ENCODE measurements at regions not wholly inside any gene's neighbourhood (a gene's known extent, or its start where the extent isn't known, plus 50 kb on each side); places are given as distances from the start of the nearest gene placed in this dataset.
A peak's percentile ranks its signal among the peaks of the same experiment; 100 is the strongest.

DNA sequence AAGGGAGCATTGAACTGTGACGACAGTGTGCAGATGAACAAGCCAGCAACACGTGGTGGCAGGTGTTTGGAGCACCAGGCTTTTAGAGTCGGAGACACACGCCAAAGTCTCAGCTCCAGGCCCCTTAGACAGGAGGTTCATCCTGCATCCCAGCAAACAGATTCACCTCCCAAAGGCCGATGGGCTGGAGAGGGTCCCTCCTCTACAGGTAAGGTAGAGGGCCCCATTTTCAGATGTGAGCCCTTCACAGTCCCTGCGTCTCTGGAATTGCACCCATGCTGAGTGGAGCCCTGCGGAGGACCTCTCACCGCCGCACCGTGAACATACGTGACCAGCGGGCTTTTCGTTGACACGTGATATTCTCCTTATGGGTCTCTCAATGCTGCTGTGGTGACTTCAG, 109.0 kb upstream of the B3GAT1 start:
- no peaks in the 10 kb centered on the region for H3K9me3 ChIP-seq
- no peak for DNase-seq
- no peaks in the 10 kb centered on the region for H3K4me1 ChIP-seq
- intact Hi-C loops (cut with DNase I; ENCODE audit: low total_unique reads), result no loop called here
- H3K36me3 ChIP-seq, result no peaks in the 10 kb centered on the region
- H3K4me3 ChIP-seq, result no peak overlapping the region
- H3K27me3 ChIP-seq, result no peaks in the 10 kb centered on the region
- H3K27ac ChIP-seq, result no peak overlapping the region
- no peak for TF ChIP-seq POLR2A (IDR thresholded peaks at IDR 0.05)
- no peak for TF ChIP-seq CTCF (IDR thresholded peaks at IDR 0.05)

GRCh38 chr11:134519788-134520187, 107.7 kb upstream of the B3GAT1 start:
- no peak for DNase-seq
- Histone ChIP-seq H3K4me1 (no peaks in the 10 kb centered on the region), H3K36me3 (no peaks in the 10 kb centered on the region), H3K27ac (no peak overlapping the region), H3K4me3 (no peak overlapping the region), H3K27me3 (no peaks in the 10 kb centered on the region), H3K9me3 (no peaks in the 10 kb centered on the region)
- TF ChIP-seq POLR2A (IDR thresholded peaks at IDR 0.05) (no peak), CTCF (IDR thresholded peaks at IDR 0.05) (no peak)
- intact Hi-C loops (cut with DNase I; ENCODE audit: low total_unique reads), result no loop called here

- Histone ChIP-seq H3K27ac (no peak overlapping the region), H3K36me3 (no peaks in the 10 kb centered on the region), H3K4me1 (no peaks in the 10 kb centered on the region), H3K4me3 (no peak overlapping the region), H3K27me3 (no peaks in the 10 kb centered on the region), H3K9me3 (no peaks in the 10 kb centered on the region)
- intact Hi-C loops (cut with DNase I; ENCODE audit: low total_unique reads), result no loop called here
- DNase-seq, result no peak
- TF ChIP-seq POLR2A (IDR thresholded peaks at IDR 0.05), result no peak
- no peak for TF ChIP-seq CTCF (IDR thresholded peaks at IDR 0.05)
Observed at GRCh38 chr11:134519390-134519750, 107.3 kb upstream of the B3GAT1 start.

DNA sequence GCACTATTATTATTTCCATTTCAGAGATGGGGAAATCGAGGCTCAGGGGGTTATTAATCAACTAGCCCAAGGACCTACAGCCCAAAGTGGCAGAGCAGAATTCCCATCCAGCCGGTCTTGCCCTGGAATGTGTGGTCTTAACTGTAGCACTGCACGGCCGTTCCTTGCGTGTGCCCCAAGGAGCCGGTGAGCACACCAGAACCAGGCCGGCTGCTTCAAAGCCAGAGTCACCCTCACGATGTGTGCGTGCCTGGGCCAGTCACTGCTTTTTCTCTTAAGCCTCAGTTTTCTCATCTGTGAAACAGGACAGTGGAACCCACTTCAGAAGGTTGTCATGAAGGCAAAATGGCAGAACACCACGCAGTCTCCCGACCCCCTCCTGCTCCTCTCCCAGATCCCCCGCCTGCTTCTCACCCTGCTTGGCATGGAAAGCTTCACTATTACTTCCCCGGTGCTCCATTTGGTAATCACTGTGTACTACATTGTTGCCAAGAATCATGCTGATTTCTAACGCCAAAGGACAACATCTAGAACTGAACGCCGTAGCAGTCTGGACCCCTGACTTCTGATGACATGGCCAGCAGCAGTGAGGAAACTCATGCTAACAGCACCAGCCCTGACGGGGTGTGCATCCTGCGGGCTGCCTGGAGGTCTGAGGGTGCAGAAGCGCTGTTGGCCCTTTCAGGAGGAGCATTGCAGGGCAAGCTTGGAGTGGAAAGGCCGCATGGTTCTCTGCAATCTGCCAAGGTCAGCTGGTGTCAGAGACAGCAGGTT, 106.8 kb upstream of the B3GAT1 start:
- TF ChIP-seq POLR2A (IDR thresholded peaks at IDR 0.05), result no peak
- TF ChIP-seq CTCF (IDR thresholded peaks at IDR 0.05), result no peak
- Histone ChIP-seq H3K9me3 (no peaks in the 10 kb centered on the region), H3K27ac (no peak overlapping the region), H3K4me3 (no peak overlapping the region), H3K36me3 (no peaks in the 10 kb centered on the region), H3K4me1 (no peaks in the 10 kb centered on the region), H3K27me3 (no peaks in the 10 kb centered on the region)
- DNase-seq, result no peak
- intact Hi-C loops (cut with DNase I; ENCODE audit: low total_unique reads), result no loop called here

GRCh38 chr11:134517621-134518293, 105.7 kb upstream of the B3GAT1 start:
- DNase-seq, result peak in 1 of 2 donors; percentile 7
- TF ChIP-seq POLR2A (IDR thresholded peaks at IDR 0.05) (no peak), CTCF (IDR thresholded peaks at IDR 0.05) (no peak)
- Histone ChIP-seq H3K4me1 (no peaks in the 10 kb centered on the region), H3K27ac (no peak overlapping the region), H3K4me3 (no peak overlapping the region), H3K36me3 (no peaks in the 10 kb centered on the region), H3K9me3 (no peaks in the 10 kb centered on the region), H3K27me3 (no peaks in the 10 kb centered on the region)
- intact Hi-C loops (cut with DNase I; ENCODE audit: low total_unique reads), result no loop called here

Data from uterus (tissue), 3 donors.